ENCODE measurements at regions not wholly inside any gene's neighbourhood (a gene's known extent, or its start where the extent isn't known, plus 50 kb on each side); places are given as distances from the start of the nearest gene placed in this dataset.

DNA sequence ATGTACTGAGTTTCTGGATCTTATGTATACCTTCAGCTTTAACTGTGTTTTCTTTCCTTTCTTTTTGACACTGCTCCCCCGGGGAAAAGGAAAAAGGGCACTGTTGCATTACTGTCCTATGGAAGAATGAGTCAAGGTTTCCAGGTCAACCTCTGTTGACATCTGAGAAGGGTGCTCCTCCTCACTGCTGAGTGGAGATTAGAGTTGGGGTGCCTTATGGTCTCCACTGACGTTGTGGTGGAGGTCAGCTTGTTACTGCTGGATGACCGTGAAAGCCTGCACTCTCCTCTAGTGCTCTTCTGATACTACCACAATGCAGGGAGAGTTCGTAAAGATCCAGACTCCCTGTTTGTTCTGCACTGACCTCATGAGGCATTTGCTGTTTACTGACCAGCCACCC, 252.1 kb upstream of the GRM7 start:
- Histone ChIP-seq H3K27ac (no peak overlapping the region), H3K9me3 (peaks cover 0 to 5% of the 10 kb centered on the region in 2 donors), H3K4me3 (no peak overlapping the region), H3K36me3 (no peaks in the 10 kb centered on the region), H3K4me1 (no peaks in the 10 kb centered on the region), H3K27me3 (no peaks in the 10 kb centered on the region)
- TF ChIP-seq, protein P1, sequence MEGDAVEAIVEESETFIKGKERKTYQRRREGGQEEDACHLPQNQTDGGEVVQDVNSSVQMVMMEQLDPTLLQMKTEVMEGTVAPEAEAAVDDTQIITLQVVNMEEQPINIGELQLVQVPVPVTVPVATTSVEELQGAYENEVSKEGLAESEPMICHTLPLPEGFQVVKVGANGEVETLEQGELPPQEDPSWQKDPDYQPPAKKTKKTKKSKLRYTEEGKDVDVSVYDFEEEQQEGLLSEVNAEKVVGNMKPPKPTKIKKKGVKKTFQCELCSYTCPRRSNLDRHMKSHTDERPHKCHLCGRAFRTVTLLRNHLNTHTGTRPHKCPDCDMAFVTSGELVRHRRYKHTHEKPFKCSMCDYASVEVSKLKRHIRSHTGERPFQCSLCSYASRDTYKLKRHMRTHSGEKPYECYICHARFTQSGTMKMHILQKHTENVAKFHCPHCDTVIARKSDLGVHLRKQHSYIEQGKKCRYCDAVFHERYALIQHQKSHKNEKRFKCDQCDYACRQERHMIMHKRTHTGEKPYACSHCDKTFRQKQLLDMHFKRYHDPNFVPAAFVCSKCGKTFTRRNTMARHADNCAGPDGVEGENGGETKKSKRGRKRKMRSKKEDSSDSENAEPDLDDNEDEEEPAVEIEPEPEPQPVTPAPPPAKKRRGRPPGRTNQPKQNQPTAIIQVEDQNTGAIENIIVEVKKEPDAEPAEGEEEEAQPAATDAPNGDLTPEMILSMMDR (IDR thresholded peaks at IDR 0.05): no peak
- intact Hi-C loops (cut with DNase I): no loop called here
- DNase-seq (no peak), ATAC-seq (no peak)

DNA sequence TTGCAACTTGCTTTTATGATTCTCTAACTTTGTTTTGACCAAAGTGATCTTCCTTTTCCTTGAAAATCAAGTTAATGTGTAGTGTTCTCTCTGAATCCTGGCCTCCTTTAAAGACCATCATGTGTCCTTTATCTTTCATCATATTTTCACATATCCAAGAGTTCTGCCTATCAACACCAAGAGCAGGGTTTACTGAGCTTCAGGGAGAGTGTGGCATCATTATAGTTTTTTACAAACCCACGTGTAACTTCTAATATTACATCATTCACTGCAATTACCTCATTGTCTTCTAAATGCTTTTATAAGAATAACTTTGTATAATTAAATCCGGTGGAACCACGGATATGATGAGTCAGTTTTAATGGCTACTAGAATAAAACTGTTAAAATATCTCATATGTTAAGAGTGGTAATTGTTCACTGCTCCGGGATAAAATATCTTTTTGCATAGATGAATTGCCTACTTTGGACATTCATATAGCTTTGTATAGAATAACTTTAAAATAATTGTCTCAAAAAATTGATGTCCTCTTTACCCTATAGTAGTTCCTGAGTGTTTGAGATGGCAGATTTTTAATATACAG, 248.8 kb upstream of the GRM7 start:
- no peak for DNase-seq
- no peak overlapping the region for H3K27ac ChIP-seq
- H3K9me3 ChIP-seq: peaks cover 0 to 5% of the 10 kb centered on the region in 2 donors
- H3K36me3 ChIP-seq: no peaks in the 10 kb centered on the region
- no peaks in the 10 kb centered on the region for H3K4me1 ChIP-seq
- H3K27me3 ChIP-seq: no peaks in the 10 kb centered on the region
- H3K4me3 ChIP-seq: no peak overlapping the region
- TF ChIP-seq, protein P1 (IDR thresholded peaks at IDR 0.05): no peak
- intact Hi-C loops (cut with DNase I): no loop called here
- ATAC-seq: no peak

DNA sequence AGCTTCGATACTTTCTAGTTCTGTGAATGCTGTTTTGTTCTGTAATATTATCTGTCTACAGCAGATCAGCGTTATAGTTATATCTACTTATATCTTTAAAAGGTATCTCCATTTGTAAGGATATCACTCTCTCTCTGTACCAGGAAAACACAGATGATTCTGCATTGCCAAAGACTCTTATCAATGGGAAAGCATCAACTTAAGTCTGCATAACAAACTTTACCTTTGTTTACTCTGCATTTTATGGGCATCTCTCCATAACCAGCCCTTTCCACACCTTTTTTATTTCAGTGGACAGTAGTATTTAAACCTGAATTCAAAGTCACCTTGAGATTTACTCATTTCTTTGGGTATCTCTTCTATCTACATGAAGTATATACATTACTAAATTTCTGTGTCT, 238.7 kb upstream of the GRM7 start:
- intact Hi-C loops (cut with DNase I): no loop called here
- H3K4me3 ChIP-seq: no peak overlapping the region
- TF ChIP-seq, protein P1 (IDR thresholded peaks at IDR 0.05): no peak
- H3K36me3 ChIP-seq: no peaks in the 10 kb centered on the region
- DNase-seq: no peak
- H3K27ac ChIP-seq: no peak overlapping the region
- H3K27me3 ChIP-seq: no peaks in the 10 kb centered on the region
- H3K9me3 ChIP-seq: peaks cover 0 to 7% of the 10 kb centered on the region in 2 donors
- no peak for ATAC-seq
- no peaks in the 10 kb centered on the region for H3K4me1 ChIP-seq

DNA sequence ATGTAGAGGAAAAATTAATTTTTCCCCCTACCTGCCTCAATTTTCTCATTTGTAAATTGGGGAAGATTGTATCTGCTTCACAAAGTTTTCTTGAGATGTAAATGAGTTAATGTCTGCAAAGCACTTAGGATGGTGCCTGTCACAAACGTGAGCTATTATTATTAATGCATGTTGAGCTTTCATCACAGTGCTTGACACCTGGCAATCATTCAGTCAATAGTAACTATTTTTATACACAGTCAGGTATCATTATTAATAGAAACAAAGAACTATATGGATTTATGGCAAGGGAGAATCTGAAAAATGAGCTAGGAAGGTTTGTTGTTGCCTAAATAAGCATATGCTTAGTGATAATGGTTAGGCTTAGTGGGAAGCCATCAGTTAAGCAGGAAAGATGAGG, 238.2 kb upstream of the GRM7 start:
- Histone ChIP-seq H3K36me3 (no peaks in the 10 kb centered on the region), H3K27ac (no peak overlapping the region), H3K4me3 (no peak overlapping the region), H3K9me3 (peaks cover 0 to 7% of the 10 kb centered on the region in 2 donors), H3K27me3 (no peaks in the 10 kb centered on the region), H3K4me1 (no peaks in the 10 kb centered on the region)
- TF ChIP-seq, protein P1 (IDR thresholded peaks at IDR 0.05): no peak
- intact Hi-C loops (cut with DNase I): no loop called here
- no peak for DNase-seq
- no peak for ATAC-seq

DNA sequence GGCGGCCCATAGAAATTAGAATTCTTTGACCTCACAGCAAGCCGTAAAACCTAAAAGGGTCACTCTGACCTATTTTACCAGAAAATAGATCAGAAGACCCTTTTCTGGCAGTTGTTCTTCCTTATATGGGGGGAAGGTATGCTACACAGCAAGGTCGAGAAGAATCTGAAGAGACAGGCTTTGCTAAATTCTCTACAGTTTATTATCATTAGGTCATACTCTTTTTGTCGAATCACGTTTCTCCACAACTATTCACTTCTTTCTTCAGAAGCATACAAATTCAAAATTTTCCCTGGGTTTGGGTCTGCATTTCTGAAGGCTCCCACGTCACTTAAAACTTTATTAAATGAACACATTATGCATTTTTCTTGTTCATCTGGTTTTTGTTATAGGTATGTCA, 229.5 kb upstream of the GRM7 start:
- no peak overlapping the region for H3K4me3 ChIP-seq
- TF ChIP-seq, protein P1 (IDR thresholded peaks at IDR 0.05): no peak
- DNase-seq (no peak), ATAC-seq (no peak)
- H3K9me3 ChIP-seq: no peaks in the 10 kb centered on the region
- no peaks in the 10 kb centered on the region for H3K4me1 ChIP-seq
- intact Hi-C loops (cut with DNase I): no loop called here
- H3K27me3 ChIP-seq: no peaks in the 10 kb centered on the region
- no peaks in the 10 kb centered on the region for H3K36me3 ChIP-seq
- no peak overlapping the region for H3K27ac ChIP-seq
